ENCODE measurements at regions not wholly inside any gene's neighbourhood (a gene's known extent, or its start where the extent isn't known, plus 50 kb on each side); places are given as distances from the start of the nearest gene placed in this dataset.

DNA sequence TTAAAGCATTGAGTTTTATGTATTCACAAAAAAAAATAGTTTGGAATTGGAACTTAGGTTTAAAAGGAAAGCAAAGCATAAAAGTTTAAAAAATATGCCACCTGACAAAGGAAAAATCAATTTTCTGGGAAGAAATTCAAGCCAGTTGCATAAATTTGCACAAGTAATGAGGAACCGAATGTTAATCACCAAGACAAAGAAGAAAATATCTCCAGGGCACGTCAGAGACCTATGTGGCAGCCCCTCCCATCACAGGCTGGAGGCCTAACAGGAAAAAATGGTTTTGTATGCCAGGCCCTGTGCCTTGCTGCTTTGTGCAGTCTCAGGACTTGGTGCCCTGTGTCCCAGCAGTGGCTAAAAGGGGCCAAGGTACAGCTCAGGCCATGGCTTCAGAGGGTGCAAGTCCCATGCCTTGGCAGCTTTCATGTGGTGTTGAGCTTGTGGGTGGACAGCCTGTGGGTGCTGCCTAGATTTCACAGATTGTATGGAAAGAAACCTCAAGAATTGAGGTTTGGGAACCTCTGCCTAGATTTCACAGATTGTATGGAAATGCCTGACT lies 767.2 kb upstream of the SLC10A2 start:
- POLR2A ChIA-PET: no interaction called here
- CTCF ChIA-PET: no interaction called here
- no peak for DNase-seq
- Mint-ChIP-seq H3K9me3 (peaks cover 6 to 20% (median 9%) of the 10 kb centered on the region in 3 donors), H3K4me3 (no peak overlapping the region), H3K27me3 (no peaks in the 10 kb centered on the region), H3K27ac (no peak overlapping the region), H3K4me1 (no peaks in the 10 kb centered on the region), H3K36me3 (no peaks in the 10 kb centered on the region)
- Histone ChIP-seq H3K4me1 (ENCODE audit: control insufficient read depth in 1 of 2, extremely low read depth in 1 of 2, insufficient read depth in 2 of 2, low read length in 2 of 2) (no peaks in the 10 kb centered on the region), H3K9me3 (no peaks in the 10 kb centered on the region), H3K27me3 (replicated peaks in 1 of 2; ENCODE audit: control insufficient read depth in 2 of 2, extremely low read depth in 1 of 2, insufficient read depth in 2 of 2, low read length in 1 of 2) (no peaks in the 10 kb centered on the region), H3K4me3 (ENCODE audit: control insufficient read depth in 1 of 2, extremely low read depth in 1 of 2, low read length in 1 of 2) (no peak overlapping the region), H3K36me3 (ENCODE audit: control insufficient read depth in 2 of 2, extremely low read depth in 1 of 2, insufficient read depth in 1 of 2, low read length in 1 of 2) (no peaks in the 10 kb centered on the region), H3K27ac (ENCODE audit: low read length) (no peak overlapping the region)
- ATAC-seq (replicated peaks in 1 of 4): no peak
- no CpG with 5 or more reads among the region's 2 CpGs for WGBS (ENCODE audit: insufficient coverage)

DNA sequence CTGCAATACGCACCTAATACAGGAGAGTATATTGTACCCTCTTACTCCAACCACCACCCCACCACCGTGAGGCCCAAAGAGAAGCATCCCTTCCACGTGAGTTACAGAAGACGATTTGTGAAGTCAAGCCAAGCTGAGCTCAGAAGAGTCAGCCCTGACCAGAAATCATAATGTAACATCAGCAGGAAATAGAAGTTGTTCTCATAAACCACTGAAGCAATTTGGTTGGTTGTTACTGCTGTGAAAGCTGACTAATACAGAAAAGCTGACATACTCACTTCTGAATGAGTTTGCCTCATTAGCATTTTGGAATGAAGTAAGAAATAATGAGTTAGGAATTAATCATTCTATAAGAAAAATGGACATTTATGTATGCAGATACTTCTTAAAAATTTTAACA lies 749.4 kb upstream of the SLC10A2 start:
- no peaks in the 10 kb centered on the region for H3K27me3 ChIP-seq (replicated peaks in 1 of 2; ENCODE audit: control insufficient read depth in 2 of 2, extremely low read depth in 1 of 2, insufficient read depth in 2 of 2, low read length in 1 of 2)
- ChIA-PET CTCF (no interaction called here), POLR2A (no interaction called here)
- no peaks in the 10 kb centered on the region for H3K9me3 ChIP-seq
- no peak overlapping the region for H3K4me3 Mint-ChIP-seq
- H3K27ac Mint-ChIP-seq: no peak overlapping the region
- no peak for ATAC-seq (replicated peaks in 1 of 4)
- H3K9me3 Mint-ChIP-seq: peaks cover 9 to 16% (median 11%) of the 10 kb centered on the region in 3 donors
- no peaks in the 10 kb centered on the region for H3K4me1 ChIP-seq (ENCODE audit: control insufficient read depth in 1 of 2, extremely low read depth in 1 of 2, insufficient read depth in 2 of 2, low read length in 2 of 2)
- H3K4me3 ChIP-seq (ENCODE audit: control insufficient read depth in 1 of 2, extremely low read depth in 1 of 2, low read length in 1 of 2): no peak overlapping the region
- H3K36me3 ChIP-seq (ENCODE audit: control insufficient read depth in 2 of 2, extremely low read depth in 1 of 2, insufficient read depth in 1 of 2, low read length in 1 of 2): no peaks in the 10 kb centered on the region
- no peaks in the 10 kb centered on the region for H3K36me3 Mint-ChIP-seq
- WGBS (ENCODE audit: insufficient coverage): no CpG with 5 or more reads among the region's 4 CpGs
- no peak overlapping the region for H3K27ac ChIP-seq (ENCODE audit: low read length)
- DNase-seq: no peak
- H3K27me3 Mint-ChIP-seq: no peaks in the 10 kb centered on the region
- H3K4me1 Mint-ChIP-seq: no peaks in the 10 kb centered on the region

DNA sequence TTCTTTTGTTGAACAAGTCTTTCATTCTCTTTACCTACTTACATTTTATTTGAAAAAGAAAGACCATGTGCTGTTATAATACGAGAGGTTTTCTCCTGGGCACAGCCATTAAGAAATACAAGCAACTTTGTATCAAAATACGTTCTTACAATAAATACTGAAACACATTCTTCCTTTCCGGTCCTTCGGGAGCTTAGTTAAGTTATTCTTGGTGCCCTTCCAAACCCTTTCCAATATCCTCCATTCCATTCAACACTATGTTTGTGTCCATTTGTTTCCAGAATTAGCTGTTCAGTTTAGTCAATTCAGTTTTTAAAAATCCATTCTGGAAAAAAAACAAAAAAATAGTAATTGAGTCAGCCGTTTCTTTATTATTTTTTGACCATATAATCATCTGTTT lies 746.8 kb upstream of the SLC10A2 start:
- no peaks in the 10 kb centered on the region for H3K27me3 Mint-ChIP-seq
- Histone ChIP-seq H3K27ac (ENCODE audit: low read length) (no peak overlapping the region), H3K4me1 (ENCODE audit: control insufficient read depth in 1 of 2, extremely low read depth in 1 of 2, insufficient read depth in 2 of 2, low read length in 2 of 2) (no peaks in the 10 kb centered on the region), H3K9me3 (no peaks in the 10 kb centered on the region), H3K4me3 (ENCODE audit: control insufficient read depth in 1 of 2, extremely low read depth in 1 of 2, low read length in 1 of 2) (no peak overlapping the region), H3K36me3 (ENCODE audit: control insufficient read depth in 2 of 2, extremely low read depth in 1 of 2, insufficient read depth in 1 of 2, low read length in 1 of 2) (no peaks in the 10 kb centered on the region), H3K27me3 (replicated peaks in 1 of 2; ENCODE audit: control insufficient read depth in 2 of 2, extremely low read depth in 1 of 2, insufficient read depth in 2 of 2, low read length in 1 of 2) (no peaks in the 10 kb centered on the region)
- no peak overlapping the region for H3K27ac Mint-ChIP-seq
- 80% methylated on average over 3 of the region's 5 CpGs for WGBS (ENCODE audit: insufficient coverage)
- H3K4me3 Mint-ChIP-seq: no peak overlapping the region
- ATAC-seq (replicated peaks in 1 of 4): no peak
- no peaks in the 10 kb centered on the region for H3K36me3 Mint-ChIP-seq
- no peaks in the 10 kb centered on the region for H3K4me1 Mint-ChIP-seq
- DNase-seq: no peak
- ChIA-PET POLR2A (no interaction called here), CTCF (no interaction called here)
- H3K9me3 Mint-ChIP-seq: peaks cover 6 to 14% (median 7%) of the 10 kb centered on the region in 3 donors

DNA sequence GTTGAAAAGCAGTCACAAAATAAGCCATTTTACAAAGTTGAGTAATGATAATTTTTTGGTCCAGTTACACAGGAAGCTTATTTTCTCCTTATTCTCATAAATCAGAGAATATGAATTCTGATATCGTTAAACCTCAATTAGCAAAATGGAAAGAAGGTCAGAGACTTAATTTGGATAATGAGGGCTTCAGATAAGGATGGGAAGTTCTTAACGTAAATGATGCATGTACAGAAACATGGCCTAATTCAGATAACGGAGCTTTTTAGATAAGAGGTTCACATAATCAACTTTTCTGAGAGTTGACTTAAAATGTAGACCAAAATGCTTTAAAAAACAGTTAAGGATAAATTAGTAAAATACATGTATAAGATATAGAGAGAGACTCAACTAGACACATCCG lies 746.3 kb upstream of the SLC10A2 start:
- ATAC-seq (replicated peaks in 1 of 4): no peak
- Histone ChIP-seq H3K27me3 (replicated peaks in 1 of 2; ENCODE audit: control insufficient read depth in 2 of 2, extremely low read depth in 1 of 2, insufficient read depth in 2 of 2, low read length in 1 of 2) (no peaks in the 10 kb centered on the region), H3K9me3 (no peaks in the 10 kb centered on the region), H3K4me3 (ENCODE audit: control insufficient read depth in 1 of 2, extremely low read depth in 1 of 2, low read length in 1 of 2) (no peak overlapping the region), H3K4me1 (ENCODE audit: control insufficient read depth in 1 of 2, extremely low read depth in 1 of 2, insufficient read depth in 2 of 2, low read length in 2 of 2) (no peaks in the 10 kb centered on the region), H3K36me3 (ENCODE audit: control insufficient read depth in 2 of 2, extremely low read depth in 1 of 2, insufficient read depth in 1 of 2, low read length in 1 of 2) (no peaks in the 10 kb centered on the region), H3K27ac (ENCODE audit: low read length) (no peak overlapping the region)
- Mint-ChIP-seq H3K9me3 (peaks cover 6 to 12% (median 9%) of the 10 kb centered on the region in 3 donors), H3K36me3 (no peaks in the 10 kb centered on the region), H3K4me3 (no peak overlapping the region), H3K4me1 (no peaks in the 10 kb centered on the region), H3K27me3 (no peaks in the 10 kb centered on the region), H3K27ac (no peak overlapping the region)
- no CpG with 5 or more reads among the region's 4 CpGs for WGBS (ENCODE audit: insufficient coverage)
- DNase-seq: no peak
- ChIA-PET POLR2A (no interaction called here), CTCF (no interaction called here)

DNA sequence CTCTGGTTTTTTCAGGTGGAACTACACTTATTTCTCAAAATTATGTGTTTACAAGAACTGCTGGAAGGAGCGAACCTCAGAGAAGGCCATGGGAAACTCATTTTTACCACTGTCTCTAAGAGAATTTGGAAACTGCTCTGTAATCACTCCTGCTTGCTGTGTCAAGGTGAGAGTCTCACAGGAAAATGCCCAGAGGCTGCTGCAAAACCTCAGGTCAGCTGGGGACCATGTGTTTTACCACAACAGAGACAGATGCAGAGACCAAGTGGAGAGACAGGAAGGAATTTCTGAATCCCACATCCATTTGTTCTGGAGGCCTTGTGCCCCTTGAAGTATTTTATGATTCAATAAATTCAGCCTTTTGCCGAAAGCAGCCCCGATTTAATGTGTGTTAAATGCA lies 743.8 kb upstream of the SLC10A2 start:
- peaks cover 6 to 15% (median 8%) of the 10 kb centered on the region in 3 donors for H3K9me3 Mint-ChIP-seq
- no peaks in the 10 kb centered on the region for H3K9me3 ChIP-seq
- no peak overlapping the region for H3K27ac ChIP-seq (ENCODE audit: low read length)
- no peaks in the 10 kb centered on the region for H3K4me1 Mint-ChIP-seq
- ATAC-seq (replicated peaks in 1 of 4) (no peak), DNase-seq (no peak)
- no peaks in the 10 kb centered on the region for H3K4me1 ChIP-seq (ENCODE audit: control insufficient read depth in 1 of 2, extremely low read depth in 1 of 2, insufficient read depth in 2 of 2, low read length in 2 of 2)
- no peaks in the 10 kb centered on the region for H3K36me3 Mint-ChIP-seq
- H3K27ac Mint-ChIP-seq: no peak overlapping the region
- no CpG with 5 or more reads among the region's 3 CpGs for WGBS (ENCODE audit: insufficient coverage)
- ChIA-PET POLR2A (no interaction called here), CTCF (interaction anchor here in 1 of 2 donors (0.6 kb wide), 1 partner anchor 52 kb away, joined by 3 read pairs; no protein-coding TSS in a partner anchor)
- H3K27me3 ChIP-seq (replicated peaks in 1 of 2; ENCODE audit: control insufficient read depth in 2 of 2, extremely low read depth in 1 of 2, insufficient read depth in 2 of 2, low read length in 1 of 2): no peaks in the 10 kb centered on the region
- no peaks in the 10 kb centered on the region for H3K36me3 ChIP-seq (ENCODE audit: control insufficient read depth in 2 of 2, extremely low read depth in 1 of 2, insufficient read depth in 1 of 2, low read length in 1 of 2)
- H3K27me3 Mint-ChIP-seq: no peaks in the 10 kb centered on the region
- no peak overlapping the region for H3K4me3 ChIP-seq (ENCODE audit: control insufficient read depth in 1 of 2, extremely low read depth in 1 of 2, low read length in 1 of 2)
- H3K4me3 Mint-ChIP-seq: no peak overlapping the region

DNA sequence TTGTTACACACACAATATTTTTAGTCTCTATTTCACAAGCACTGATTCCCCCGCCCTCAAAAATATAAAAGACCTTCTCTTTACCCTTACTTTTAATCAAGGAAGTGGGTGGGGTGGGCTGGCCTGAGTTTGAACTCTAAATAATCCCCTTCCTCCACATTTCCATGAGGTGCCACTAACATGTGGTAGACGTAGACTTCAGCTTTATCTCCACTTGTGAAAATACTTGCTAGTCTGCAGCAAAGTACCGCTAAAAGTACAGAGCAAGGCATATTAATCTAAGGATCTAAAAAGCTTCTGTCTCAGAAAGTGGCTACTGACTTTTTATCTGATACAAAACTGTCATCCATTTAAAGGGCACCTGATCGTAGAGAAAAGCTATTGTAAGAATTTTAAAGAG lies 739.6 kb upstream of the SLC10A2 start:
- DNase-seq (no peak), ATAC-seq (replicated peaks in 1 of 4) (no peak)
- H3K4me1 ChIP-seq (ENCODE audit: control insufficient read depth in 1 of 2, extremely low read depth in 1 of 2, insufficient read depth in 2 of 2, low read length in 2 of 2): no peaks in the 10 kb centered on the region
- H3K27me3 Mint-ChIP-seq: no peaks in the 10 kb centered on the region
- no peaks in the 10 kb centered on the region for H3K36me3 ChIP-seq (ENCODE audit: control insufficient read depth in 2 of 2, extremely low read depth in 1 of 2, insufficient read depth in 1 of 2, low read length in 1 of 2)
- 90% methylated on average over 2 of the region's 4 CpGs for WGBS (ENCODE audit: insufficient coverage)
- CTCF ChIA-PET: no interaction called here
- H3K27me3 ChIP-seq (replicated peaks in 1 of 2; ENCODE audit: control insufficient read depth in 2 of 2, extremely low read depth in 1 of 2, insufficient read depth in 2 of 2, low read length in 1 of 2): no peaks in the 10 kb centered on the region
- no peaks in the 10 kb centered on the region for H3K36me3 Mint-ChIP-seq
- H3K27ac ChIP-seq (ENCODE audit: low read length): no peak overlapping the region
- H3K4me3 Mint-ChIP-seq: no peak overlapping the region
- no peaks in the 10 kb centered on the region for H3K9me3 ChIP-seq
- no peak overlapping the region for H3K27ac Mint-ChIP-seq
- H3K4me3 ChIP-seq (ENCODE audit: control insufficient read depth in 1 of 2, extremely low read depth in 1 of 2, low read length in 1 of 2): no peak overlapping the region
- no peaks in the 10 kb centered on the region for H3K4me1 Mint-ChIP-seq
- POLR2A ChIA-PET: no interaction called here
- H3K9me3 Mint-ChIP-seq: peaks cover 2 to 9% (median 5%) of the 10 kb centered on the region in 3 donors

DNA sequence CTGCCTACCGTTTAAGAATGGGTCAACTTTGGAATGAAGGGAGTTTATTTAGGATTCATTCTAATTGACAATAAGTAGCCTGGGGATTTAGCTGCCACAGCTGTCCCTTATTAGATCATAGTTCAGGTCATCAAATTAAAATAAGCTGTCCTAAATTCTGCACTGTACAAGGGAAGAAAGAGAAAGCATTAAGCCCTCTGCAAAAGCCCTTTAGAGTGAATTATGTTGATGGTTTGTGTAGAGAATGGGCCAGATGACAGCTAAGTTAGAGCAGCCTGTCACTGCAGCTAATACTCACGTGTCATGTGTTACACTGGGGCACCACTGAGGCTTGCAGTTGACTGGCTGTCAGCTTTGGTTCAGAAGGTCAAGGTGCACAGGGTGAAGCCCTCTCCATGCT lies 737.1 kb upstream of the SLC10A2 start:
- H3K27ac Mint-ChIP-seq: no peak overlapping the region
- Histone ChIP-seq H3K4me1 (ENCODE audit: control insufficient read depth in 1 of 2, extremely low read depth in 1 of 2, insufficient read depth in 2 of 2, low read length in 2 of 2) (no peaks in the 10 kb centered on the region), H3K27ac (ENCODE audit: low read length) (no peak overlapping the region), H3K9me3 (no peaks in the 10 kb centered on the region), H3K4me3 (ENCODE audit: control insufficient read depth in 1 of 2, extremely low read depth in 1 of 2, low read length in 1 of 2) (no peak overlapping the region), H3K27me3 (replicated peaks in 1 of 2; ENCODE audit: control insufficient read depth in 2 of 2, extremely low read depth in 1 of 2, insufficient read depth in 2 of 2, low read length in 1 of 2) (no peaks in the 10 kb centered on the region), H3K36me3 (ENCODE audit: control insufficient read depth in 2 of 2, extremely low read depth in 1 of 2, insufficient read depth in 1 of 2, low read length in 1 of 2) (no peaks in the 10 kb centered on the region)
- WGBS (ENCODE audit: insufficient coverage): 18% methylated on average over 1 of the region's 2 CpGs
- no peak overlapping the region for H3K4me3 Mint-ChIP-seq
- no peaks in the 10 kb centered on the region for H3K27me3 Mint-ChIP-seq
- DNase-seq (no peak), ATAC-seq (replicated peaks in 1 of 4) (no peak)
- no peaks in the 10 kb centered on the region for H3K36me3 Mint-ChIP-seq
- POLR2A ChIA-PET: no interaction called here
- peaks cover 2 to 5% (median 5%) of the 10 kb centered on the region in 3 donors for H3K9me3 Mint-ChIP-seq
- H3K4me1 Mint-ChIP-seq: no peaks in the 10 kb centered on the region
- CTCF ChIA-PET: no interaction called here
